NT2/D1 (cell line): ENCODE measurements at regions not wholly inside any gene's neighbourhood (a gene's known extent, or its start where the extent isn't known, plus 50 kb on each side); places are given as distances from the start of the nearest gene placed in this dataset.

Experiments used
- SUZ12 ChIP-seq: IDR thresholded peaks from 2 replicates; pipeline ENCODE4 v1.6.1; 2011; ENCODE audit not compliant: insufficient read length, insufficient read depth; ENCODE audit errors: extremely low read depth
- YY1 ChIP-seq: IDR thresholded peaks from 2 replicates; pipeline ENCODE4 v1.6.1; 2011; ENCODE audit not compliant: insufficient read length, insufficient read depth

- TF ChIP-seq YY1 (no peak), SUZ12 (no peak)
These were observed 69.9 kb upstream of the MSX2 start for GRCh38 chr5:174654442-174654841.
